Fibroblast of lung (primary cell): ENCODE measurements at regions not wholly inside any gene's neighbourhood (a gene's known extent, or its start where the extent isn't known, plus 50 kb on each side); places are given as distances from the start of the nearest gene placed in this dataset.

ENCODE experiments used
- CTCF ChIP-seq, 2 donors: IDR thresholded peaks in 1 of 2; conservative IDR thresholded peaks in 1 of 2; 1 replicate in 1 of 2; 2 replicates in 1 of 2; pipeline ENCODE4 v1.5.1; 2011 to 2012; ENCODE audit warnings: low read length in 2 of 2, control low read depth in 1 of 2, inconsistent platforms in 1 of 2, low read depth in 1 of 2, mild to moderate bottlenecking in 1 of 2
- EZH2 ChIP-seq: IDR thresholded peaks from 2 replicates; pipeline ENCODE4 v1.5.1; 2012; ENCODE audit warnings: low read length, control low read depth, mild to moderate bottlenecking; ENCODE audit errors: missing control alignments

- TF ChIP-seq CTCF (conservative IDR thresholded peaks at IDR 0.05 in 1 of 2, IDR thresholded peaks at IDR 0.05 in 1 of 2; ENCODE audit: low read depth in 1 of 2, low read length in 2 of 2), result no peak
- TF ChIP-seq EZH2, result no peak
Measured at GRCh38 chr3:90180543-90180942, 1073.1 kb downstream of the EPHA3 start.
